HFFc6 (cell line): ENCODE measurements at regions not wholly inside any gene's neighbourhood (a gene's known extent, or its start where the extent isn't known, plus 50 kb on each side); places are given as distances from the start of the nearest gene placed in this dataset.
A peak's percentile ranks its signal among the peaks of the same experiment; 100 is the strongest.
"Not testable (repeated sequence)": the region's sequence is repeated elsewhere in the genome, so short reads cannot be mapped to it uniquely, and the experiment has no call there.

ENCODE experiments used
- DNase-seq: peaks from one replicate; pipeline ENCODE4 v3.0.0-alpha.2; 2018
- H3K27ac Mint-ChIP-seq: 2 replicates; pipeline ENCODE4 v1.8.0; 2020; ENCODE audit warnings: mild to moderate bottlenecking, mixed read lengths
- H3K27me3 Mint-ChIP-seq: 2 replicates; pipeline ENCODE4 v1.8.0; 2021; ENCODE audit warnings: mild to moderate bottlenecking, moderate library complexity, mixed read lengths; ENCODE audit not compliant: insufficient read depth
- H3K36me3 Mint-ChIP-seq: 2 replicates; pipeline ENCODE4 v1.8.0; 2021; ENCODE audit warnings: low read depth, mixed read lengths
- H3K4me1 Mint-ChIP-seq: 2 replicates; pipeline ENCODE4 v1.8.0; 2020; ENCODE audit warnings: low read depth, mixed read lengths
- H3K4me3 Mint-ChIP-seq: 2 replicates; pipeline ENCODE4 v1.8.0; 2020; ENCODE audit warnings: mild to moderate bottlenecking, moderate library complexity, mixed read lengths
- H3K9me3 Mint-ChIP-seq: 2 replicates; pipeline ENCODE4 v1.8.0; 2020; ENCODE audit warnings: mild to moderate bottlenecking, mixed read lengths
- CTCF ChIP-seq: fragments of 200-600 bp; sonication (generic); IDR thresholded peaks from 2 replicates; pipeline ENCODE4 v1.5.0; 2021; ENCODE audit warnings: antibody characterized with exemption, mild to moderate bottlenecking

- not testable (repeated sequence) for H3K4me3 Mint-ChIP-seq, H3K9me3 Mint-ChIP-seq, H3K4me1 Mint-ChIP-seq, H3K36me3 Mint-ChIP-seq, DNase-seq, H3K27me3 Mint-ChIP-seq, H3K27ac Mint-ChIP-seq
Measured at GRCh38 chr1:273772-274171, 177.7 kb downstream of the OR4F29 start.

GRCh38 chr1:267815-268214 is 183.7 kb downstream of the OR4F29 start:
- not testable (repeated sequence) for H3K4me1 Mint-ChIP-seq, H3K36me3 Mint-ChIP-seq, H3K9me3 Mint-ChIP-seq, H3K27me3 Mint-ChIP-seq, H3K27ac Mint-ChIP-seq, H3K4me3 Mint-ChIP-seq
- DNase-seq: peak; percentile 68
- peak; percentile 71 for TF ChIP-seq CTCF
